LNCaP clone FGC (cell line): ENCODE measurements at regions not wholly inside any gene's neighbourhood (a gene's known extent, or its start where the extent isn't known, plus 50 kb on each side); places are given as distances from the start of the nearest gene placed in this dataset.

Experiments
- DNase-seq: peaks from one replicate; pipeline ENCODE4 v3.0.0-alpha.2; 2011; ENCODE audit warnings: low read depth
- H3K4me3 ChIP-seq: 2 replicates; pipeline ENCODE4 v1.5.1; 2011; ENCODE audit warnings: mild to moderate bottlenecking, low read depth, low read length, control low read depth
- CTCF ChIP-seq: IDR thresholded peaks from 2 replicates; pipeline ENCODE4 v1.5.1; 2012; ENCODE audit warnings: mild to moderate bottlenecking; ENCODE audit not compliant: control insufficient read depth, insufficient read depth; ENCODE audit errors: extremely low read depth

DNA sequence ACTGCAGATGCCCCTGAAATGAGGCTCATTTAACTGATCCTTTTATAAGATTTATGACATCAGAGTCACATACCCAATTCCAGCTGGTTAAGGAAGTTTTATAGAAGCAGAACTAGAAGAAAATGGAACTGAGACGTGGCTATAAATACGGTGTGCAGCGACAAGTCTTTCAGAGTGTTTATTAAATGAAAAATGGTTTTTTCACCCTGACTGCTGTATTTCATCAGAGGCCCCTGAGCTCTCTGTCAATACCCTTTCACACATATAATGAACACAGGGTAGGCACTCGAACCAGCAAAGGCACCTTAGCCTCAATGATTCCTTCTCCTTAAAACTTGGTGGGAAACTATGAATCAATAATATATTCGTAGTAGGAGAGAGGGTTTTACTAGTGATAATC, 380.8 kb upstream of the ANXA10 start:
- DNase-seq = no peak
- no peak overlapping the region for H3K4me3 ChIP-seq
- TF ChIP-seq CTCF = no peak

- H3K4me3 ChIP-seq = no peak overlapping the region
- DNase-seq = no peak
- no peak for TF ChIP-seq CTCF
Observed at GRCh38 chr4:167713756-167714155, 378.6 kb upstream of the ANXA10 start.

- no peak overlapping the region for H3K4me3 ChIP-seq
- DNase-seq = no peak
- TF ChIP-seq CTCF = no peak
Observed at GRCh38 chr4:167715176-167715575, 377.2 kb upstream of the ANXA10 start.

DNA sequence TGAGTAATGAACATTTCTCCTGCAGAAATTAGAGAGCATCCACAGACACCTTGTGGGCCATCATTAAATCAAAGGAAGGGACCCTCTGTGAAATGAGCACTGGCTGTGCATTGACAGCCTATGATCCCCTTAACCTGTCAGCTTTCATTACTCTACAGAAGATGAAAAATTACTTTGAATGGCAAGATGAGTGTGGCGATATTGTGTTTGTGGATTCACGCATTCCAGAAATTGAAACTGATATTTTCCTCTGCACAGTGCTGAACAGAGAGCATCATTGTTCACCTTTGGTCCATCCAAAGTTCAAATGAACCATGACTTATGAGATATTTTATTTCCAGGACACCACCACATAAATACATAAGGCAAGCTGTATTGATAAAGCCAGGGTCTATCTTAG, 374.8 kb upstream of the ANXA10 start:
- DNase-seq = no peak
- no peak overlapping the region for H3K4me3 ChIP-seq
- TF ChIP-seq CTCF = no peak

DNA sequence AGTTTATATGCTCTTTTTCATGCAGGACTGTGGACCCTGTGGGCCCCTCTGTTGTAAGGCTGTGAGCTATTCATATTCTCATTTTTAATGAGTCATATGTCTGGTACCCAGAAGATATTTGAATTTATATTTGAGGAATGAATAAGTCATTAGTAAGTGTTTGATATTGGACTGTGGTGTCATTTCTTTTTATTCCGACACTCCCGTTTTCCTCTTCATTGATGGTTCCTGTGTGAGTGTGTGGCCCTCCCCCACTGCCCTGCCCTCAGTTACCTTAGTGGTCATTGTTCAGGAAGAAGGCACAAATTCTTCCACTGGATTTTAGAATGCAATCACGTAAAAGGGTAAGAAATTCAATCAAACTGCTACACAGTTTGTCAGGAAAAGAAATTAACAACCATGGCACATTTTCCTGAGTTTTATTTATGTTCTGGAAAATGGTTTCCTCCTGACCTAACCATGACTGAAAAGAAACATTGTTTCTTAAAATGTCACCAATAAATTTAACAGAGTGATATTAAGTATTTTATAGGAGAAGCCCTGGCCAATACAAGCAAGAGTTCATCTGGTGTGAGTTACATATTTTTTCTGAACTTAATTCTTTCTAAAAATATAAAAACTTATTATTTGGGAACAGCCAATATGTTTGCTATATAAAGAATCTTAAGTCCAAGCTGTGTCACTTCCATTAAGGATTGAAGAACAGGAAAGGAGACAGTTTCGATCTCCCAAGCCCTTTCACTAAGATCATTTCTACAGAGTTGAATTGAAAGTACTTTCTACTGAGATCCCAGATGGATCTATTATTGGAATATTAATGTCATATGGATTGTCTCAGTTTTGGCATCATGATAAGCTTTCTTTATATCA, 370.5 kb upstream of the ANXA10 start:
- no peak for DNase-seq
- TF ChIP-seq CTCF = no peak
- H3K4me3 ChIP-seq = no peak overlapping the region

GRCh38 chr4:167722487-167722808, 369.9 kb upstream of the ANXA10 start:
- DNase-seq = no peak
- no peak for TF ChIP-seq CTCF
- H3K4me3 ChIP-seq = no peak overlapping the region

- no peak for DNase-seq
- no peak overlapping the region for H3K4me3 ChIP-seq
- TF ChIP-seq CTCF = no peak
Observed at GRCh38 chr4:167724941-167725340, 367.4 kb upstream of the ANXA10 start.
